Endodermal cell (in vitro differentiated cells): ENCODE measurements at regions not wholly inside any gene's neighbourhood (a gene's known extent, or its start where the extent isn't known, plus 50 kb on each side); places are given as distances from the start of the nearest gene placed in this dataset.

Experiments
- DNase-seq: peaks from one replicate; pipeline ENCODE4 v3.0.0-alpha.2; 2017
- H3K27ac ChIP-seq: 2 replicates; pipeline ENCODE4 v1.5.1; 2013; ENCODE audit warnings: mild to moderate bottlenecking, low read depth, low read length, moderate library complexity
- H3K27me3 ChIP-seq: 2 replicates; pipeline ENCODE4 v1.6.1; 2013; ENCODE audit warnings: mild to moderate bottlenecking, low read length, moderate library complexity; ENCODE audit not compliant: insufficient read depth, control insufficient read depth, poor library complexity, severe bottlenecking
- H3K36me3 ChIP-seq: 2 replicates; pipeline ENCODE4 v1.7.0; 2013; ENCODE audit warnings: mild to moderate bottlenecking, low read length, moderate library complexity; ENCODE audit not compliant: control insufficient read depth, insufficient read depth
- H3K4me1 ChIP-seq: one replicate; pipeline ENCODE4 v1.7.0; 2013; ENCODE audit warnings: low read length; ENCODE audit not compliant: control insufficient read depth, insufficient read depth
- H3K4me3 ChIP-seq: 2 replicates; pipeline ENCODE4 v1.5.1; 2013; ENCODE audit warnings: mild to moderate bottlenecking, low read length, moderate library complexity
- H3K9ac ChIP-seq: 2 replicates; pipeline ENCODE4 v1.6.1; 2013; ENCODE audit warnings: mild to moderate bottlenecking, low read length, moderate library complexity; ENCODE audit not compliant: poor library complexity, severe bottlenecking; ENCODE audit errors: extremely low read depth
- H3K9me3 ChIP-seq: 2 replicates; pipeline ENCODE4 v1.6.1; 2013; ENCODE audit warnings: mild to moderate bottlenecking, low read length, moderate library complexity; ENCODE audit not compliant: control insufficient read depth
- H3K27ac Mint-ChIP-seq: 2 replicates; pipeline ENCODE4 v1.8.0; 2020; ENCODE audit warnings: mixed read lengths
- H3K27me3 Mint-ChIP-seq: 2 replicates; pipeline ENCODE4 v1.8.0; 2021; ENCODE audit warnings: mild to moderate bottlenecking, mixed read lengths; ENCODE audit not compliant: insufficient read depth
- H3K36me3 Mint-ChIP-seq: 2 replicates; pipeline ENCODE4 v1.8.0; 2020; ENCODE audit warnings: low read depth, mixed read lengths
- H3K4me1 Mint-ChIP-seq: 2 replicates; pipeline ENCODE4 v1.8.0; 2020; ENCODE audit warnings: mixed read lengths
- H3K4me3 Mint-ChIP-seq: 2 replicates; pipeline ENCODE4 v1.8.0; 2020; ENCODE audit warnings: mild to moderate bottlenecking, moderate library complexity, mixed read lengths
- H3K9me3 Mint-ChIP-seq: 2 replicates; pipeline ENCODE4 v1.8.0; 2020; ENCODE audit warnings: mild to moderate bottlenecking, mixed read lengths
- WGBS, 2 experiments: methylation state at CpG; one replicate each; pipeline versions ENCODE4 v1.1.5 to v1.1.7; 2013; ENCODE audit warnings: missing lambda C conversion rate in 2 of 2, mixed read lengths in 1 of 2; ENCODE audit not compliant: insufficient coverage in 1 of 2, insufficient read length in 1 of 2; 5-methylcytosine and 5-hydroxymethylcytosine counted together
- TF ChIP-seq, protein P1 (sequence below): fragments of 200-600 bp; sonication (generic); conservative IDR thresholded peaks from 2 replicates; pipeline ENCODE4 v1.5.0; 2021; ENCODE audit warnings: antibody characterized with exemption, mild to moderate bottlenecking

DNA sequence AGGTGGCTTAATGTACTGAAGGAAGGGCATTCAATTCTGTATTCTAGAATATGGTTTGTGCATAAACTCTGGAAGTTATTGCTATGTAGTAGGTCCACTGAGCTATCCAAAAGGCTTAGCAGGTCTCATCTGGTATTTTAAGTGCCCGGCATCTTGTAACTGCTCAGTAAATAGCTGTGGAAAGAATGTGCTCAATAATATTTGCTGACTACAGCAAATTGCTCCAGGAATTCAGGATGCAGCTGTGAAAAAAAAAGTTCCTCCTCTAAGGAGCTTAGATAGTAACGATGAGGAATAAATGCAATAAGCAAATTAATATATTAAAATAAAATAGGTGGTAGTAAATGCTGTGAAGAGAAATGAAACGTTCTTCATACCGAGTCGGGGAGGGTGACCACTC, 857.1 kb downstream of the AACS start:
- no peaks in the 10 kb centered on the region for H3K9me3 Mint-ChIP-seq
- TF ChIP-seq, protein P1, sequence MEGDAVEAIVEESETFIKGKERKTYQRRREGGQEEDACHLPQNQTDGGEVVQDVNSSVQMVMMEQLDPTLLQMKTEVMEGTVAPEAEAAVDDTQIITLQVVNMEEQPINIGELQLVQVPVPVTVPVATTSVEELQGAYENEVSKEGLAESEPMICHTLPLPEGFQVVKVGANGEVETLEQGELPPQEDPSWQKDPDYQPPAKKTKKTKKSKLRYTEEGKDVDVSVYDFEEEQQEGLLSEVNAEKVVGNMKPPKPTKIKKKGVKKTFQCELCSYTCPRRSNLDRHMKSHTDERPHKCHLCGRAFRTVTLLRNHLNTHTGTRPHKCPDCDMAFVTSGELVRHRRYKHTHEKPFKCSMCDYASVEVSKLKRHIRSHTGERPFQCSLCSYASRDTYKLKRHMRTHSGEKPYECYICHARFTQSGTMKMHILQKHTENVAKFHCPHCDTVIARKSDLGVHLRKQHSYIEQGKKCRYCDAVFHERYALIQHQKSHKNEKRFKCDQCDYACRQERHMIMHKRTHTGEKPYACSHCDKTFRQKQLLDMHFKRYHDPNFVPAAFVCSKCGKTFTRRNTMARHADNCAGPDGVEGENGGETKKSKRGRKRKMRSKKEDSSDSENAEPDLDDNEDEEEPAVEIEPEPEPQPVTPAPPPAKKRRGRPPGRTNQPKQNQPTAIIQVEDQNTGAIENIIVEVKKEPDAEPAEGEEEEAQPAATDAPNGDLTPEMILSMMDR, result no peak
- no peaks in the 10 kb centered on the region for H3K36me3 ChIP-seq
- WGBS, 2 experiments, result 86 to 89% methylated on average over 3 to 4 of the region's 5 CpGs
- H3K4me3 ChIP-seq, result no peak overlapping the region
- H3K36me3 Mint-ChIP-seq, result no peaks in the 10 kb centered on the region
- H3K27ac Mint-ChIP-seq, result no peak overlapping the region
- H3K27me3 Mint-ChIP-seq, result peaks cover 6% of the 10 kb centered on the region
- H3K9me3 ChIP-seq, result peaks cover 50% of the 10 kb centered on the region
- H3K27me3 ChIP-seq, result no peaks in the 10 kb centered on the region
- no peak overlapping the region for H3K27ac ChIP-seq
- no peaks in the 10 kb centered on the region for H3K4me1 ChIP-seq
- DNase-seq, result no peak
- no peak overlapping the region for H3K4me3 Mint-ChIP-seq
- H3K9ac ChIP-seq, result no peak overlapping the region
- H3K4me1 Mint-ChIP-seq, result no peaks in the 10 kb centered on the region

DNA sequence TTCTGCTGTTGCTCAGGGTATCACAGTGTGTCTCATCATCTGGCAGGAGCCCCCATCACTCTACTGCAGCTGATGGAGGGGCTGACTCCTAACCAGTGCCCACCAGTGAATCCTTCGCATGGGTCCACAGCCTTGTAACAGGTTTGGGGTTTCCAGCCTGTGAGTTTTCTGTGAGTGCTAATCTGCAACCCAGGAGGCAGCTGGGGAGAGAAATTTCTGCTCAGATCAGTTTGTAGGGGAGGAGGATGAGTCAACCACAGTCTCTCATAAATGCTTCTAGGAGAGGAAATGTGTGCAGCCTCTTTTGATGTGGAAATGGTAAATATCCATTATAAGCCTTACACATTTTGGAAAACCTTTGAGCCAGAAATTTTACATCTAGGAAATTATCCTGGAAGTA, 871.3 kb downstream of the AACS start:
- Mint-ChIP-seq H3K36me3 (no peaks in the 10 kb centered on the region), H3K27ac (no peak overlapping the region), H3K4me3 (no peak overlapping the region), H3K9me3 (no peaks in the 10 kb centered on the region), H3K4me1 (no peaks in the 10 kb centered on the region), H3K27me3 (peaks cover 6% of the 10 kb centered on the region)
- Histone ChIP-seq H3K4me3 (no peak overlapping the region), H3K9me3 (peaks cover 76% of the 10 kb centered on the region), H3K36me3 (no peaks in the 10 kb centered on the region), H3K9ac (no peak overlapping the region), H3K27ac (no peak overlapping the region), H3K4me1 (no peaks in the 10 kb centered on the region), H3K27me3 (no peaks in the 10 kb centered on the region)
- 88% methylated on average over 1 of the region's 1 CpG; no CpG with 5 or more reads in 1 of the 2 experiments for WGBS, 2 experiments
- no peak for DNase-seq
- TF ChIP-seq, protein P1, result no peak

DNA sequence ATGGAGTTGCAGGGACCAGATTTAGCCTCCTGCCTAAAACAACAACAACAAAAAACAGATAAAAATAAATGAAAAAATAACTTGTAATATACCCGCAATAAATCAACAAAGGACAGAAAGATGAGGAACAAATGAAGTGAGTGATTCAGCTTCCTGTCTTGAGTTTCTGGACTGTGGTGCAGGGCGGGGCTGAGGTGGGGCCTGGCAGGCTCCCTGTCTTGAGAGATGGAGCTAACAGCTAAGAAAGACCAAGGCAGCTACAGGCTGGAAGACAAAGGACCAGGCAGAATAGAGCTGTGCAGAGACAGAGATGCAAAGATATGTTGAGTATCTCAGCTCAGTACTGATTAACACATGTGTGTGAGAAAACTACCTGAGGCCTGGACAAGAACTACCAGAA, 879.2 kb downstream of the AACS start:
- WGBS, 2 experiments, result 67 to 83% methylated on average over 1 to 2 of the region's 2 CpGs

More for the DNA sequence above, 879.2 kb downstream of the AACS start:
- Mint-ChIP-seq H3K9me3 (no peaks in the 10 kb centered on the region), H3K27ac (no peak overlapping the region), H3K4me1 (no peaks in the 10 kb centered on the region), H3K36me3 (no peaks in the 10 kb centered on the region), H3K4me3 (no peak overlapping the region), H3K27me3 (no peaks in the 10 kb centered on the region)
- H3K4me3 ChIP-seq, result no peak overlapping the region
- no peaks in the 10 kb centered on the region for H3K36me3 ChIP-seq
- no peak overlapping the region for H3K9ac ChIP-seq
- H3K9me3 ChIP-seq, result peaks cover 78% of the 10 kb centered on the region
- no peaks in the 10 kb centered on the region for H3K27me3 ChIP-seq
- DNase-seq, result no peak
- H3K4me1 ChIP-seq, result no peaks in the 10 kb centered on the region
- TF ChIP-seq, protein P1, result no peak
- H3K27ac ChIP-seq, result no peak overlapping the region
